ENCODE measurements at regions not wholly inside any gene's neighbourhood (a gene's known extent, or its start where the extent isn't known, plus 50 kb on each side); places are given as distances from the start of the nearest gene placed in this dataset.

DNA sequence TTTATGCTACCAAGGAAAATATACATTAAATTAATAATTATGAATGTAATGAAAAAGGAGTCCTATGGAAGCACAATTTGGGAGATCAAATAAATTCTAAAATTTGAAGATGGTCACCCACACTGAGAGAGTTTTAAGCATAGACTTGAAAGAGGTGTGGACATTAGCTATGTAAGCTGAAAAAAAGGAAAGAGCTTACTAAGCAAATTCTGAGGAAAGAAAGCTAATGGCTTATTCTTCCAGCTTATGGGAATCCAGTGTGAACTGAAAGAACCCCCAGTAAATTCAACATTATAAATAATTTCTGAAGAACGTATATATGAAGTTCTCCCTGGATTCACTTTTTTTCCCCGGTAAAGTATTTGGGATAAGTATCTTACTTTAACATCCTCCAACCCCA is 78.2 kb upstream of the GUCY1A1 start:
- no peak for DNase-seq
- Histone ChIP-seq H4K20me1 (ENCODE audit: insufficient read depth, low read length) (no peaks in the 10 kb centered on the region), H3K4me2 (ENCODE audit: low read depth, low read length) (no peak overlapping the region), H2AFZ (ENCODE audit: low read length) (no peak overlapping the region), H3K9ac (ENCODE audit: low read length) (no peak overlapping the region), H3K9me2 (replicated peaks; ENCODE audit: insufficient read depth, low read length) (no peaks in the 10 kb centered on the region), H3K27me3 (replicated peaks; ENCODE audit: insufficient read depth, low read length) (no peaks in the 10 kb centered on the region), H3F3A (ENCODE audit: insufficient read depth, low read length) (no peaks in the 10 kb centered on the region), H3K79me2 (ENCODE audit: low read length) (no peaks in the 10 kb centered on the region), H3K27ac (ENCODE audit: low read length) (no peak overlapping the region), H3K4me3 (ENCODE audit: low read length) (no peak overlapping the region), H3K36me3 (replicated peaks; ENCODE audit: insufficient read depth, low read length) (no peaks in the 10 kb centered on the region), H3K4me1 (ENCODE audit: low read length) (no peaks in the 10 kb centered on the region), H3K9me3 (replicated peaks; ENCODE audit: insufficient read depth, low read length) (no peaks in the 10 kb centered on the region)
- TF ChIP-seq EZH2 (optimal IDR thresholded peaks at IDR 0.05; ENCODE audit: low read depth, low read length) (no peak), EZH2phosphoT487 (IDR thresholded peaks at IDR 0.05; ENCODE audit: low read length) (no peak)
- TF ChIP-seq, protein P1, sequence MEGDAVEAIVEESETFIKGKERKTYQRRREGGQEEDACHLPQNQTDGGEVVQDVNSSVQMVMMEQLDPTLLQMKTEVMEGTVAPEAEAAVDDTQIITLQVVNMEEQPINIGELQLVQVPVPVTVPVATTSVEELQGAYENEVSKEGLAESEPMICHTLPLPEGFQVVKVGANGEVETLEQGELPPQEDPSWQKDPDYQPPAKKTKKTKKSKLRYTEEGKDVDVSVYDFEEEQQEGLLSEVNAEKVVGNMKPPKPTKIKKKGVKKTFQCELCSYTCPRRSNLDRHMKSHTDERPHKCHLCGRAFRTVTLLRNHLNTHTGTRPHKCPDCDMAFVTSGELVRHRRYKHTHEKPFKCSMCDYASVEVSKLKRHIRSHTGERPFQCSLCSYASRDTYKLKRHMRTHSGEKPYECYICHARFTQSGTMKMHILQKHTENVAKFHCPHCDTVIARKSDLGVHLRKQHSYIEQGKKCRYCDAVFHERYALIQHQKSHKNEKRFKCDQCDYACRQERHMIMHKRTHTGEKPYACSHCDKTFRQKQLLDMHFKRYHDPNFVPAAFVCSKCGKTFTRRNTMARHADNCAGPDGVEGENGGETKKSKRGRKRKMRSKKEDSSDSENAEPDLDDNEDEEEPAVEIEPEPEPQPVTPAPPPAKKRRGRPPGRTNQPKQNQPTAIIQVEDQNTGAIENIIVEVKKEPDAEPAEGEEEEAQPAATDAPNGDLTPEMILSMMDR (IDR thresholded peaks at IDR 0.05; ENCODE audit: low read length): no peak

DNA sequence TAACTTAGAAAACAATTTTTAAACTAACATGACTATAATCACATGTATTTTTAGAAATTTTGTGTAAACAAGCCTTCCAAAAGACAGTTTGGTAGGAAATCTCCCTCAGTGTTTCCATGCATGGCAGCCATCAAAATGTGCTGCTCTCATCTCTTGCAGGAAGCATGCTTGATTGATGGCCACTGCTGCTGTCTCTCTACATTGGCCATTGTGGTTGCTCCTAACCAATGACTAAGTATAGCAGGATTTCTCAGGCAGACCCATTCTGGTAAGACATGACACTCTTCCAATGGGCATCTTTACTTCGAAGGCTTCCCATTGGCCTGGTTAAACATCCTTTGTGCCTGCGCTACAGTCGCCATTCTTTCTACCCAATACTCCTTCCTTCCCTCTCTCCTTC is 78.9 kb upstream of the GUCY1A1 start:
- Histone ChIP-seq H3K36me3 (replicated peaks; ENCODE audit: insufficient read depth, low read length) (no peaks in the 10 kb centered on the region), H4K20me1 (ENCODE audit: insufficient read depth, low read length) (no peaks in the 10 kb centered on the region)

DNA sequence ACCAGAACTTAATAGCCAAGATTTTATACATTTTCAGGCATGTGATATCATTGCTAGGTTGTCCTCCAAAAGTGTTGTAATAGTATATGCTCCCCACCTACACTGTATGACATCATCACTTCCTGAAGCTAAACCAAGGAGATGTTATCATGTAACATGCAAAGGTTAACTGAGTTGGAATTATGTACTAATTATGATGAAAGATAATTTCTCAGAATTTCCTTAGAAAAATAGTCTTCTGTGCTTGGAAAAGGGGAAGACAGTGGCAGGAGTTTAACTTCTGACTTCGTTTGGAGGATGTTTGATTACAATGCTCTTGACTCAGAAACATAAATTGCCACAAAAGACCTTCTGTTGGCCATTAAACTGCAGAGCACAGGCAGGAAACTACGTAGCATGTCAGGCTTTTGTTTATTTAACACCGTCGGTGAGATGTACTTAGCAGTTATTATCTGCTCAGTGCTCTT is 83.6 kb upstream of the GUCY1A1 start:
- Histone ChIP-seq H4K20me1 (ENCODE audit: insufficient read depth, low read length) (no peaks in the 10 kb centered on the region), H3K9ac (ENCODE audit: low read length) (no peak overlapping the region), H3K9me3 (replicated peaks; ENCODE audit: insufficient read depth, low read length) (no peaks in the 10 kb centered on the region), H3K9me2 (replicated peaks; ENCODE audit: insufficient read depth, low read length) (no peaks in the 10 kb centered on the region), H3K36me3 (replicated peaks; ENCODE audit: insufficient read depth, low read length) (no peaks in the 10 kb centered on the region), H3K27me3 (replicated peaks; ENCODE audit: insufficient read depth, low read length) (no peaks in the 10 kb centered on the region), H3K4me3 (ENCODE audit: low read length) (no peak overlapping the region), H3F3A (ENCODE audit: insufficient read depth, low read length) (no peaks in the 10 kb centered on the region), H3K79me2 (ENCODE audit: low read length) (no peaks in the 10 kb centered on the region), H3K4me1 (ENCODE audit: low read length) (no peaks in the 10 kb centered on the region), H2AFZ (ENCODE audit: low read length) (no peak overlapping the region), H3K27ac (ENCODE audit: low read length) (no peak overlapping the region), H3K4me2 (ENCODE audit: low read depth, low read length) (no peak overlapping the region)
- TF ChIP-seq EZH2 (optimal IDR thresholded peaks at IDR 0.05; ENCODE audit: low read depth, low read length) (no peak), EZH2phosphoT487 (IDR thresholded peaks at IDR 0.05; ENCODE audit: low read length) (no peak)
- TF ChIP-seq, protein P1 (IDR thresholded peaks at IDR 0.05; ENCODE audit: low read length): no peak
- no peak for DNase-seq

More for the DNA sequence above, 78.9 kb upstream of the GUCY1A1 start:
- TF ChIP-seq EZH2phosphoT487 (IDR thresholded peaks at IDR 0.05; ENCODE audit: low read length) (no peak), EZH2 (optimal IDR thresholded peaks at IDR 0.05; ENCODE audit: low read depth, low read length) (no peak)
- TF ChIP-seq, protein P1 (IDR thresholded peaks at IDR 0.05; ENCODE audit: low read length): no peak
- H3K9me3 ChIP-seq (replicated peaks; ENCODE audit: insufficient read depth, low read length): no peaks in the 10 kb centered on the region
- no peaks in the 10 kb centered on the region for H3K79me2 ChIP-seq (ENCODE audit: low read length)
- no peak overlapping the region for H3K9ac ChIP-seq (ENCODE audit: low read length)
- no peaks in the 10 kb centered on the region for H3F3A ChIP-seq (ENCODE audit: insufficient read depth, low read length)
- no peak overlapping the region for H2AFZ ChIP-seq (ENCODE audit: low read length)
- H3K4me1 ChIP-seq (ENCODE audit: low read length): no peaks in the 10 kb centered on the region
- no peak for DNase-seq
- no peaks in the 10 kb centered on the region for H3K27me3 ChIP-seq (replicated peaks; ENCODE audit: insufficient read depth, low read length)
- H3K9me2 ChIP-seq (replicated peaks; ENCODE audit: insufficient read depth, low read length): no peaks in the 10 kb centered on the region
- H3K4me2 ChIP-seq (ENCODE audit: low read depth, low read length): no peak overlapping the region
- H3K27ac ChIP-seq (ENCODE audit: low read length): no peak overlapping the region
- no peak overlapping the region for H3K4me3 ChIP-seq (ENCODE audit: low read length)
